GM12874 (cell line): ENCODE measurements at regions not wholly inside any gene's neighbourhood (a gene's known extent, or its start where the extent isn't known, plus 50 kb on each side); places are given as distances from the start of the nearest gene placed in this dataset.

Experiments
- CTCF ChIP-seq: IDR thresholded peaks from 2 replicates; pipeline ENCODE4 v1.5.1; 2011; ENCODE audit warnings: low read depth, mild to moderate bottlenecking, control low read depth, low read length, moderate library complexity; ENCODE audit not compliant: insufficient read depth

DNA sequence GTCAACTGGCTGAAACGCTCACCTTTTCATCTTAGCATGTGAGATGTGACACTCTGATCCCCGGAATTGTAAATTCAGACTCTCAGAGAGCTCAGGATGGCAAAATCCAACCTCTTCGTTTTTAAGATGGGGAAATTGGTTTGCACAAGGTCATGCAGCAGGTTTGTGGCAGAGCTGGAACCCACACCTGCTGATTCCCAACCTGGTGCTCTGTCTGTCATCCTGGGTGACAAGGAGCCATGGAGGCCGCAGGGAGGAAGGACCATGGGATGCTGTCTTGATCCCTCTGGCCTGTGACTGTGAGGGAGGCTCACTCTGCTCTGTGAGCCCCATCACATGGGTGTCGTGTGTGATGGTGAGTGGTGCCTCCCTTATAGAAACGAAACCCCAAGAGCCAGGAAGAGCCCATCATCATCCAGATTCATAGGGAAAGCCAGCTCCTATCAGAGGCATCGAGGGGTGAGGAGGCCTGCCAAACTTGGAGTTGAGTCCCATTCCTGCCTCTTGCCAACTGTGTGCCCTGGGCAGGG lies 87.4 kb upstream of the SYT13 start:
- TF ChIP-seq CTCF, result no peak

GRCh38 chr11:45371251-45372115 lies 85.3 kb upstream of the SYT13 start:
- peak; percentile 94 for TF ChIP-seq CTCF

DNA sequence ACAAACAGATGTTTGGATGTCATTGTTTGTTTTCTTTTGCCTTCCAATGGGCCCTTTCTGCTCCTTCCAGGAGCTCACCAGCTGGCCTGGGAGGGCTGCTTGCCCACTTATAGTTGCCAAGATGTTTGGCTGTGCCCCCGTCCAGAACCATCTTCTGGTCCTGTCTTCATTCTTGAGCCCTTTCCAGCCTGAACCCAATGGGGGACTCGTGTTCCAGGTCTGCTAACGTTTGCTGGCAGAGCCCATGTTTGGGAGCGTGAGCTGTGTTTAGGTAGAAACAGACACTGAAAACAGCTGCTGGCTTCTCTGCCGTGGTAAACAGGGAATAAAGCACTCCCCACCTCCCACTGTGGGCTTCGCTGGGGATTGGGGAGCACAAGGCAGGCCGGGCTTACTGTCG lies 83.2 kb upstream of the SYT13 start:
- no peak for TF ChIP-seq CTCF

DNA sequence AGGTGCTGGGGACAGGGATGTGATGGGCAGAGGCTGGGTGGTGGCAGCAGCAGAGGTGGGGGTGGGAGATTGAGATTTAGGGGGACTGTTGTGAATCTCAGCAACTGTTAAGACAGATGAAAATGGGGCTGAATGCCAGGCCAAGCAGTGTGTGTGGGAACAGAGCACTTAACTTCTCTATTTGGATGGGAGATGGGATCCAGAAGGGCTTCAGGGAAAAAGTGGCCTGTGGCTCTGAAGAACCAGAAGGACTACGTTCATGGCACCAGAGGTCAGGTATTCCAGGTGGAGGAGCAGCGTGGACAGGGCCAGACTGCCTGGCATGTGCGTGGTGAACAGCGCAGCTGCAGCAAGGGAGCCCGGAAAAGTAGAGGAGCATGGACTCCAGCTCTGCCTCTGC lies 82.6 kb upstream of the SYT13 start:
- no peak for TF ChIP-seq CTCF

DNA sequence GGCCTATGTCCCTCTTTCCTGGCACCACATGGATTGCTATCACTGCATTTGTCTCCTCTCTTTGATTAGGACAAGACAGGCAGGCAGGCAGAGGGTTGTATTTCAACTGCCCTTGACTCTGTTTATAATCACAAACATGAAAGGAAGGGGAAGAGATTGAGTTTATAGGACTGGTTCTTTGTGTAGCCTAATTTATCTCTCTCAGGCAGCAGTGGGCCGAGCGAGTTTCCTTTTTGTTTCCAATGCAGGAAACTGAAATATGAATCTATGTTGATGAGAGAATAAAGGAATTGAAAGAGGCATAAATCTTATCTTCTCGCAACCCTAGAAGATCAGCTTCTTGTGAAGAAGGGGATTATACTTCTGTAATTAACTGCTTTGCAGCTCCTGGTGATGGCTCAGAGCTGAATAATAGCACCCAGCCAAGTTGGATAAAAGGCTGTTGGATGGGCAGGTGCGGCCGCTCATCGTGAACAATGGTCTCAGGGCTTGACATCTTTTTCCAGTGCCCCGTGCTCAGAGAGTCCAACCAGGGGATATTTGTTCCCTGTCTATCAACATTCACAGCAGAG lies 80.6 kb upstream of the SYT13 start:
- TF ChIP-seq CTCF, result no peak

DNA sequence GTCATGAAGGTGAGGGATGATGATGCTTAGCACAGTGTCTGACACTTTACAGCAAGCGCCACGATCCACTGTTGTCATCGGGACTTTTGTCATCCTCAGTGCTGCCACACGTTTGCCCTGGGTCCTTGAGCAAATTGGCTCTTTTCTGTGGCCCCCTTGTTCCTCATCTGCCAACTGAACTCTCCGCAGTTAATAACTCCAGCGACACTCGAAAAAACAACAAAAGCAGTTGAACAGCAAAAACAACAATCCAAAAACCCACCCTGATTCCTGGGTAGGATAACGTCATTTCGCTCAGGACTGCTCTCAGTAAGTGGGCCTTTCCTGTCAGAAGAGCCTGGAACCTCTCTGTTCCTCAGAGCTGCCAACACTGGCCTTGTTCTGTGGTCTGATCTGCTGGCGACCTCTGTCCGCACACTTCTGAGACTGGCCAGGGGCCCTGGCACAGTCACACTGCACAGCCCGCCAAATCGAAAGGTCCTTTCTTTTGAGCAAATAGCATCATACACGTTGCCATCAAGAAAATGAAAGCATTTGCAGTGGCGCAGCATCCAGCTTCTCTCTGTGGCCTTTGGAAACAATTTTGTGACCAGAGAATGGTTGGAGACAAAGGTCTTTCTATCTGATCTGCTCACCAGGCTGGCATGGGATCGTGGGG lies 79.9 kb upstream of the SYT13 start:
- TF ChIP-seq CTCF, result no peak

GRCh38 chr11:45362636-45363035 lies 76.5 kb upstream of the SYT13 start:
- no peak for TF ChIP-seq CTCF
